ENCODE measurements at regions not wholly inside any gene's neighbourhood (a gene's known extent, or its start where the extent isn't known, plus 50 kb on each side); places are given as distances from the start of the nearest gene placed in this dataset.
A peak's percentile ranks its signal among the peaks of the same experiment; 100 is the strongest.
"Not testable (repeated sequence)": the region's sequence is repeated elsewhere in the genome, so short reads cannot be mapped to it uniquely, and the experiment has no call there.

DNA sequence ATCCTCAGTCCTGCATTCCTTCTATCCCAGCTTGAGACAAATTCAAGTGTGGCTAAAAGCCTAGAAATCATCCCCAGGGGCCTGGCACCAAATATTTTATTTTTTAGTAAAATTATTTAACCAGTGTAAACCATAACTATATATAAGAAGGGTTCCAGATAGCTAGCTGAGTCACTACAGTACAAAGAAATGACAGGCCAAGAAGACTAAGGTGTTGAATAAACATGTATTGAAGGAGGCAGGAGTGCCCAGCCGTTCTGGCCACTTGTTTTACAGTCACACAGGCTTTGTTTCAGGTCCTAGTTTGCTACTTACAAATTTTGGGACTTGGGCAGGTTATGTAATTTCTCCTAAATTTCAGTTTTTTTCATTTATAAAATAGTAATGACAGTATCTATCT, 225.9 kb upstream of the PITX2 start:
- DNase-seq, result no peak

DNA sequence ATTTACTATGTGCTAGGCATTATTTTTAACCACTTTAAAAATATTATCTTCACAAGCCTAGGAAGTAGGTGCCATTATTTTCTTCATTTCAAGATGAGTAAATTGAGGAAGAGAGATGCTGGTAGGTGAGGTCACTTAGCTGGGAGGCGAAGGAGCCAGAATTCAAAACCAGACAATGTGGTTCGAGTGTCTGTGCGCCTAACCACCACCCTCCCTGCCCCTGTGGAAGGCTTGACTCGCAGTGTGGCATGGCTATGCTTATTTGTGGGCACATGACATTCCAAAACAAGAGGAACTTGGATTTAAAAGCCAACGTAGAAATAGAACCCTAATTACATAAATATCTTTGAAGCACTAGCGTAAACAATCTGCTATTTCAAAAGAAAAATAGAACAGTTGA, 226.6 kb upstream of the PITX2 start:
- no peak for DNase-seq

DNA sequence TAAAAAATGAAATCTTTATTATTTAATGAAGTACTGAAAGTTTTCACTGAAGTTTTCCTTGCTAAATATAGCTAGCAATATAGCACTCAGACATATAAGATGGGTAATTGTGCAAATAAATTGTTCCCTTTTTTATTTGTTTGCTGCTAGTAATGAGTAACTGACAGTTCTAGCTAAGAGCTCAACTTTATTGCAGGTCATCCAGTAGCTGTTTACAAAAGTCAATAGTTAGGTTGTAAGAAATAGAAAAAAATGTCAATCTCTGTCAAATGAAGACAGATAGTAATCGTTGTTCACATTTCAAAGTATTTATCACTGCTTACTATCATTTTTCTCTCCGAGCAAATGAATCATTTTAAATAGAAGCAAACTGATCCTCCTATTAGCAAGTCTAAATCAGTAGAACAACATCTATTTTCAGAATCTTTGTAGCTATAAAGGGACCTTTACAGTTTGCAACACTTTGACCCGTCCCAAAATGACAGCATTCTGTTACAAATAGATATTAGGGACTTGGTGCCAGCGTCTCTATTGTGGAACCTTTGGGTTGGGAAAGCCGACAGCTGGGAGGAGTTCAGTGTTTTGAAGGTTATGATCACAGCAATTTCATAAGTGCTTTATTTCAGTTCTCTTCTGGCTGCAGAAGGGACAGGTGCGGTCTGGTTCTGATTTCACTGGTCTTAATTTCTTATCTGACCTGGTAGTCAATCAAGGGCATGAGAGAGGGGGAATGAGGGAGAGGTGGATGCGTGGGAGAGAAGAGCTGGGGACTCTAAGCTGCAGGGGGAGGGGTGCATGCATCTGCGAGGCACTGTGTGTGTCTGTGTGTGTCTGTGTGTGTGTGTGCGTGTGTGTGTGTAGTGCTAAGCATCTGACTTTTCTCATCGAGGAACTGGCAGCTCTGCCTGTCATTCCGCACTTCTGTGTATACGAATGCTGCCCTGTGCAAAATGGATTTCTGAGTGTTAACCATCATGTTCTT, 227.9 kb upstream of the PITX2 start:
- peak; percentile 15 for DNase-seq

DNA sequence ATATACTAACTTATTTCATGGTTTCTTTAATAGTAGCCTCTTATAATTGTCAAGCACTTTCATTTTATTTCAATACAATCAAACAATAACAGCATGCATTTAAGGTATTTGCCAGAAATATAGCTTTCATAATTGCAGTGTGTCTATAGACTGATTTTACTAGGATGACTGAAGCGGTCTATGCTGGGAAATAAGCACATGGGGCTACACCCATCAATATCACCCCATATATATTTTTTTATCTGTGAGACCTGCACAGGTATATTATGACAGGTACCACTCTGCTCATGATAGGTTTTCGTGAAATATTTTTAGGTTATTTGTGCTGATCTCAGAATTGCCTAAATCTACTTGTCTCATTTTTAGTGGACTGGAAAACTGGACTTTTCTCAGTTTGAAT, 229.1 kb upstream of the PITX2 start:
- no peak for DNase-seq

DNA sequence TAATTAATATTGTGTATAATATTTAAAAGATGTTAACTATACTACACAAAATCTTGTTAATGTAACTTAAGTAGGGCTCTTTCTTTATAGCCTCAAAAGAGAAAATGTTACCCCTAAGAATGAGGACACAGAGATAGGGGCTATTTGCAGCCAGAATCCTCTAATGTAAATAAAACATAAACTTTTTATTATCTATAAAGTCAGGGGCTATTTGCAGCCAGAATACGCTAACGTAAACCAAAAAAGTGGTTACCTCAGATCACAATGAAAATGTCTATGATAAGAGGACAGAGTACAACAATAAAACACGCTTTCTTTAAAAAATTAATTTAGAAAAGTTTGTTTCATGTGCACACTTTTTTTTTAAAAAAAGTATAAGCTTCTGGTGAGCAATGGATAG, 229.9 kb upstream of the PITX2 start:
- no peak for DNase-seq

DNA sequence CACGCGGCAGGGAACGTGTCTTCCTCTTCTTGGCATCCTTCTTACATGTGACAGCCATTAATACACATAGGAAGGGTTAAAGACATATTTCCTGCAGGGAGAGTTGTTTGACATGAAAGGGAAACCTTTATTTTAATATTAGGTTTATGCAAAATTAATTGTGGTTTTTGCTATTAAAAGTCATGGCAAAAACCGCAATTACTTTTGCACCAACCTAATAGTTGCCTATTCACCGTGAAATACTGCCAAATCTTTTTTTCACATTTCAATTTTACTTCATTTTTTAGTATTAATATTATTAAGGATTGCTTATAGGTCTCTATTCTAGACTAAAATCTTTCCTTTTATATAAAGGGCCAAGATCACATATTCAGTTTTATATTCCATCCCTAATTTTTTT, 230.4 kb upstream of the PITX2 start:
- DNase-seq, result no peak

DNA sequence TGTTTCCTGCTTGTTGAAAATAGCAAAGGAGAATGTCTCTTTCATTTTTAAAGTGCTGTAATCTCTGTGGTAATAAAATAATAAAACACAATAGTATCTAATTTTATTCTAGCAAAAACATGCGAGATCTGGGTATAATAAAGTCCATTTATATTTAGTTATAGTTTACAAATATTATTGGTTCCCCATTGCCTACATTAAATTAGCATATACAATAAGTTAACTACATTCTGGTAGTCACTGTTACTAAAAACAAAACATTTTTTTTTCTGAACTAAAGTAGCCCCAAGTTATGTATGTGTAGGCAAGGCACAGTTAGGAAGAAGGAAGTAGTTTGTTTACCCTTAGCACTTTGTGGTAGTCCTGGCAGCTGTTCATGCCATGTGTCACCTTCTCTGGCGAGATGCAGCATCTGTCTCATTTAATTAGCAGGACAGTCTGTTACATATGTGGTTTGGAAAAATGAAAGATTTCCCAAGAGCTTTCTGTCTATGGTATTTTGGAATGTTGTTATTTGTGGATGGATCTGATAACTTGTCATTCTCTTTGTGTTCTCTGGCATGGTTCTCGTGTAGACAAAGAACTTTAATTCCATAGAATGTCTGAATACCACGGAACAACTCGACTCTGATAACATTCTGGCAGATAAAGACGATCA, 231.3 kb upstream of the PITX2 start:
- no peak for DNase-seq

DNA sequence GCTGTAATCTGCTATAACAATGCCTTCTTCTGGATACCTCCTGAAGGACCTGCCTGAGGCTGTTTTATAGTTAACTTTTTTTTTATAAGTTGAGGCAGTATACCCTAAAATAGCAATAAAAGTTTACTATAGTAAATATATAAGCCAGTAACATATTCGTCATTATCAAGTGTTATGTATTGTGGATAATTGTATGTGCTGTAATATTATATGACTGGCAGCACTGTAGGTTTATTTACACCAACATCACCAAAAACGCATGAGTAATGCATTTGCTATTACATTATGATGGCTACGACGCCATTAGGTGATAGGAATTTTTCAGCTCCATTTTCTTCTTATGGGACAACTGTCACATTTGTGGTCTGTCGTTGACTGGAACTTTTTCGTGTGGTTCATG, 237.2 kb upstream of the PITX2 start:
- no peak for DNase-seq

DNA sequence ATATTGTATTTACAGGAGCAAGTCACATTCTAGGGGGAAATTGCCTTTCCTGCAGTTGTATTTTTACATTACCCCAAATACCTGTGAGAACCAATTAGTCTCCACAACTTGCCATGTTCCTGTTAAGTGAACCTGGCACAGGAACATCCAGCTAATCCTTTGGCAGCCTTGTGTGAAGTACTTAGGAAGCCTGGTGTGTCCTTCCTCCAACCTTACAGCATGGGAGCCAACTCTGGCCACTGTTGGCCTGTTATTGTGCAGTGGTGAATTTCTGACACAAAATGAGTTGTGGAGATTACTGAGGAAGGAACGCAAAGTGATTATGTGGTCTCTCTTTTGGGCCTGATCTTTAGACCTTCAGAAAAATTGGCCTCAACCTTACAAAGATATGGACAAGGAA, 238.0 kb upstream of the PITX2 start:
- no peak for DNase-seq

DNA sequence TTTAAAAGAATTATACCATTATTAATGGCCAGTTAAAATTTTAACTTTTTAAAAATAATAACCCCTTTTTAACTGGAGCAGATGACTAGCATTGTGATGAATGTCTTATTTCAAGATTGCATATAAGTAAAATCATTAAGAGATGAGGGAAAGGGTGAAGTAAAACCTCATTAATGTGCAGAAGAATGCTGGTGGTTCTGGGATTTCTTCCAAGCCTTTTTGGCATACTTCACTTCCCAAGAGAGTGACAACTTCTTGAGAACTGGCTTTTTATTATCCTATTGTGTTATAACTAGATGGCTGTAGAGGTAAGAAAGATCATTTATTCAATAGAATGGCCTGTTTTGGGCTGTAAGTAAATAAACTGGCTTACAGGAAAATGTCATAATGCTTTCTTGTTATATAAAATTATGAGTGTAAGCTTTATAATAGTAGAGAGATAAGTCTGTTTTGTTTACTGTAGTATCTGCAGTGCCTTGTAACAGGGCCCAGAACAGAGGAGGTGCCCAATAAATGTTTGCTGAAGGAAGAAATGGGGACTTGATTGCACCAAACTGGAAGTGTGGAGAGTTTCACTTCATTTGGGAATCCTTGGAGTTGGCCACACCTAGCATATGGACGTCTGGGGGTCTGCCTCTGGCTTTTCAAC, 242.9 kb upstream of the PITX2 start:
- no peak for DNase-seq

DNA sequence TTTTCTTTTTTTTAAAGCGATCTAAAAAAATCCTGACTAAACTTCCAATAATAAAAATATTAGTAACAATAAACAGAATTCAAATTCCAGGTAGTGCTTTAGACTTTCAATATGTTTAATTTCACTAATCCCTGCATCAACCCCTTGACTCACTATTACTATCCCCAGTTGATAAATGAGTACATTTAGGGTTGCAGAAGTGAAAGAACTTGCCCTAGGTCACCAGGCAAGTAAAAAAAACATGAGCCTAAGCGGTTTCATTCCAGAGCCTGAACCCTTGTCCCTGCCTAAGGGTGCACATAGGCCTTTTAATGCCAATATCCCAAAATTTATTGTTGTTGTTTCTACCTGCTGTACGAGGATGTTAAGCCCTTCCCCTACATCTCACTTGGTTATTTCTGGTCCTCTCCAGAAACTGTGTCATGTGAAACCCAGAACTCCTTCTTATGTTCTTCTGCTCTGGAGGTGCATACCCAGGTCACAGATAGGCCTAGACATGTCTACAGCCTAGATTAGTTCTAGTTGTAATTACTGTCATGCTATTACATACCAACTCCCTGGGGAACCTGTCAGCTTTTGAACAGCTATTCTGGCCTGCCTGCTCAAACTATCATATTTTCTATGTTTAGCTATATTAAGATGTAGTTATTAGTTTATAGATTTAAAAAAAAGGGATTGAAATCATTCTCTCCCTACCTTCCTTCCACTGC, 244.5 kb upstream of the PITX2 start:
- no peak for DNase-seq

DNA sequence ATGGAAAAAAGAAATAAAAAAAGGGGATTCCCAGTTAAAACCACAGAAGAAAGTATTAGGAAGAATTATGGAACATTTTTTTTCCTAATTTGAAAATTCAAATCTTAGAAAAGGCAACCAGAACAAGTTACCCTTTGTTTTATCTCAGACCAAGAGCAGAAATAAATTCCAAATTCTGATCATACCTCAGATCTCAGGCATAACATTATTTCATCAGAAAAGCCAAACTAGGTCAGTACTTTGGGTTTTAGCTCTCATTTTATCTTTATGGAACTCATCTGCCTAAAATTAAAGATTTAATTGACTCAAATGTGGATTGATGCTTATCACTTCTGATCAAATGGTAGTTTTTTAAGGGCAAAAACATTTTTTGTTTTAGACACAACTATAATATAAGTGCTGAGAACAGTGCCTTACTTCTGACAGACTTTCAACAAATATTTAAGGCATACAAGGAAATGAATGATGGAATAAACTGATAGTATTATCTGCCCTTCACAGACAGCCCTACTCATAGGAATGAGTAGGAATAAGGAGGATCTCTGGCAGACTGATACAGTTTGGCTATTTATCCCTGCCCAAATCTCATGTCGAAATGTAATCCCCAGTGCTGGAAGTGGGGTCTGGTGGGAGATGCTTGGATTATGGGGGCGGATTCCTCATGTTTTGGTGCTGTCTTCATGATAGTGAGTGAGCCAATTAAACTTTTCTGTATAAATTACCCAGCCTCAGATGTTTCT, 245.3 kb upstream of the PITX2 start:
- DNase-seq, result no peak

DNA sequence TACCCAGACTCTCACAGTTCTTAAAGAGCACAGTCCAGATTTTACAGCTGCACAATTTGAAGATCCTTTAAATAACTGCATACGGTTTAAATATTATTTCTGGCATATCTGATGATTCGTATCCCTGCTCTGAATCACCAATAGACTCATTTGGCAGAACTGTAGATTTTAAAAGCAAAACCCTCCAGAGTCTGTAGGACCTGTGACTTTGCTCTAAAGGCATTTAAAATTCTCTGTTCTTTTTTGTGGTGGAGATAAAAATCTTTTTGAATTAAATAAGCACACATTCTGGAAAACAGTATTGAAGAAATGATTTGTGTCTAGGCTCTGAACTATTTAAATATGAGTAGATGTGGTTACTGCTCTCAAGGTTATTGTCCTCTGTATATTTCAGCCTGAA, 246.2 kb upstream of the PITX2 start:
- no peak for DNase-seq

DNA sequence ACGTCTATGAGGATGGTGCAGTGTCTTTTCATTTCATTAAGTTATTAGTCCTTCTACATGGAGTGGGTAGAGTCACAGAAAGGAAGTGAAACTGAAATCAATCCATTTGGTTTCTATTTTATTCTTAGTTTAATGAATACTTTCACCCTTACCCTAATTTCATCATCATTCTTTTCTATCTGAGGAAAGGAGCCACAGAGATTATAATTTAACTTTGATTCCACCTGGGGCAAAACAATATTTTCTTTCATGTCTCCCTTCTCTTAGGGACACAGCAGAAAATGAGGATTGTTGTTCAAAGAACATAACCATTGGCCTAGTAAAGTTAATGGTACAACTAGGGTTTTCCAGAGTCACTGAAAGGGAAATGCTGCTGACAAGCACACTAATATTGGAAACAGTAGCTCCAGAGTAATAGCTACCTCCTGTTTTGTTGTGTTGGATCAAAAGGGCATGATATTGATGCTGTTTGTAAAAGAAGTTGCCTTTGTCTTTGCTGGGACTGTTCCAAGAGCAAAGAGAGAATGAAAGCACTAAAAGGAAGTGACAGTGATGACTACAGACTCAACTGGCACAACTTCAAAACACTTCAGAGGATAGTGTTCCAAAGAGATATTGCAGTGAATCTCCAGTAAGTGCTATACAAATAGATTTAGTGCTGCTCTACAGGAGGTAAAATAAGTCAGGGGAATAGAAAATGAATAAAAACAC, 247.1 kb upstream of the PITX2 start:
- DNase-seq, result no peak

DNA sequence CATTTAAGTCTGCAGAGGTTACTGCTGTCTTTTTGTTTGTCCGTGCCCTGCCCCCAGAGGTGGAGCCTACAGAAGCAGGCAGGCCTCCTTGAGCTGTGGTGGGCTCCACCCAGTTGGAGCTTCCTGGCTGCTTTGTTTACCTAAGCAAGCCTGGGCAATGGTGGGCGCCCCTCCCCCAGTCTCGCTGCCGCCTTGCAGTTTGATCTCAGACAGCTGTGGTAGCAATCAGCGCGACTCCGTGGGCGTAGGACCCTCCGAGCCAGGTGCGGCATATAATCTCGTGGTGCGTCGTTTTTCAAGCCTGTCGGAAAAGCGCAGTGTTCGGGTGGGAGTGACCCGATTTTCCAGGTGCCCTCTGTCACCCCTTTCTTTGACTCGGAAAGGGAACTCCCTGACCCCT, 253.3 kb upstream of the PITX2 start:
- DNase-seq, result not testable (repeated sequence)

DNA sequence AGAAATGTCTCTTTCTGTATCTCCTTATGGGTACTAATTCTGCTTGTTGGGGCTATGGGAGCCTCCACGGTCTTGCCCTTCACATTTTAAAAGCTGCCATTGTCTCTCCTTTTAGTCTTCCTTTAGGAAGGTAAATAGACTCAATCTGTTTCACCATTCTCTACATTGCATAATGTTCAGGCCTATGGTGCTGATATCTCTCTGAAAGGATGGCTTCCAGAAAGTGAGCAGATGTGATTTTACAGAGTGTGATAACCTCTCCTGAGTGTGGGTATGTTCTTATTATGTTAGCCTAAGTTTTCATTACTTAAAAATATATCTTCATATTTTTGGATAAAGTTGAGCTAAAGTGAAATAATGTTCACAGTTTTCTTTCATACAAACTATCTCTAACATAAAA, 254.0 kb upstream of the PITX2 start:
- DNase-seq, result no peak

DNA sequence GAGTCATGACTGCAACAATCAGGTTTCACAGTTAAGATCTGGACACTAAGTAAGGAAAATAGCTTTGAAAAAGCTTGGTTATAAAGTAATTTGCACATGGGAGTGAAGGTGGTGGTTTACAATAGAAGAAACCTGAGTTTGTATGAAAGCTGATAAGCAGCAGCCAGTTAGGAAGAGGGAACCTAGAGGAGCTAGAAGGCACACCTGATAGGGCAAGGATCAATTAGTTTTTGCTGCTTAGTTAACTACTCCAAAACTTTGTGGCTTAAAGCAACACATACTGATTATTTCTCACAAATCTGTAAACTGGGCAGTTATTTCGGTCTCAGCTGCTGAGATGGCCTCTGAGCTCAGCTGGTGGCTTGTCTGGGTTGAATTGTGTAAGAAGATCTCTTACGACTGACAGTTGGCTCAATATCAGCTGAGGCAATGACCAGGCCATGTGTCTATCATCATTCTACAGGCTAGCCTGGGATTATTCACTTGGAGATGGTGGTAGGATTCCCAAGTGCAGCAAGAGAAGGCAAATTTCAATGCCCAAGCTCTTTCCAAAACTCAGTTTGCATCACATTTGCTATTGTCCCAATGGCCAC, 255.0 kb upstream of the PITX2 start:
- DNase-seq, result no peak

DNA sequence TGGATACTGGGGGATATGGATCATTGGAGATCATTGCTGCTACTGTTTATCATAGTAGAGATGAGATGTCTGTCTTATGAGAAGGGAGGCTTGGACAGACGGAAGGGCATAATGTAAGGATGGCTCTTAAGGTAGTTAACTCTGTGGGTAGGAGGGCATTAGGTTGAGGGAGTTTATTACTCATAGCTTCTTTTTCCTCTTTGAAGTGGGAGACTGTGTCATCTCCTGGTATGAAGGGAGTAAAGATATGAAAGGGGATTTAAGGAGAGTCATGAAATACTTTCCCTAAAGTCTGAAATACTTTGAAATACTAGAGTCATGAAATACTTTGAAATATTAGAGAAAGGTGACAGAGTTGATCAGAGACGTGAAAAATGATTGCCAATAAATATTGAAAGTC, 255.5 kb upstream of the PITX2 start:
- DNase-seq, result no peak

DNA sequence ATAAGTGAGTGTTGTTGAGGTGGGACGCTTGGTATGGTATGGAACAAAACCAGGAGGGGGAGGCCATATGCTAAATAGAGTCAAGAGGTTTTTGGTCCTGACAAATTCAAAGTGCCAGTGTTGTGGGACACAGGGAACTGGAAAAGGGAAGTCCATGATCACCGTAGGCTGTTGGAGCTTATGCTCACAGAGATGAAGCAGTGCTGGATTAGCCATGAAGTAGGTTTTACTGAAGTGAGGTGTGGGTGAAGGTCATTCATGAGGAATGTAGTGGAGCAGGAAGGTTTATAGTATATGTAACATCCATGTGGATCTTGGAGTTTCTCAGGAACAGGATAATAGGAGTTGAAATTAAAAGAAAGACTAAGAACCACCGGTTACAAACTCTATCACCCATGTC, 256.1 kb upstream of the PITX2 start:
- DNase-seq, result no peak

DNA sequence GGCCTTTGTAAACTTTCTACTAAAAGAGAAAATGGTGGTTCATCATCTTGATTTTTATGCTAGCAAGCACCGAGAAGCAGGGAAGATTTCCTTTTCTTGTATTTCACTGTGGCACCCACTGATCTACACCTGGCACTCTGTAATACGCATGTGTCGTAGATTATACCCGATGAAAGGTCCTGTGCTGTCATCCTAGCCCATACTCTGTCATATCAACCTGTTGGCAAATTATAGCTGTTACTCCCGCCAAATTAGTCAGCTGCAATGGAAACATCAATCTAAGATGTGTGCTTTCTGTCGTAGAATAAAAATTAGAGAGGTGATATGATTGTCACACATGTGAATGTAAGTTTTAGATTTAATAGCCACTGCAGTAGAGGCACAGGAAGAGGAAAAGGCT, 263.4 kb upstream of the PITX2 start:
- DNase-seq, result no peak

Measured in muscle of arm (tissue), 1 donor.